ENCODE measurements at regions not wholly inside any gene's neighbourhood (a gene's known extent, or its start where the extent isn't known, plus 50 kb on each side); places are given as distances from the start of the nearest gene placed in this dataset.

GRCh38 chr15:37165395-37165794, 65.0 kb upstream of the MEIS2 start:
- no peak for DNase-seq (ENCODE audit: low read depth, low spot score)

DNA sequence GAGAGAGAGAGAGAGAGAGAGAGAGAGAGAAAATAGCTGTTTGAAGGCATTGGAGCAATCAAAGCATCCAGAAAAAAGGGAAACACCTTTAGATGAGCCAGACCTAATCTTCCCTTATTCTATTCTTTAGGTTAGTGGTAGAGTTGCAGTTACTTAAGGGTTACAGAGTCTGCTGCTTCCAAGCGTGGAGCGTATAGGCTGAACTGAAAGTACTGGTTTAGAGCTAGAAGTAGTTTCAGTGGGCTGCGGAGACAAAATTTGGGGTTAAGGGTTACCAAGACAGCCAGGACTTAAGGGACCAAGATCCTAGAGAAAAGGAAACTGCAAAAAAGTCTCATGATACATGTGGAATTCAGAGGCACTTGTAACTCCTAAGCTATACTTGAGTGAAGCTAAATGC, 66.1 kb upstream of the MEIS2 start:
- no peak for DNase-seq (ENCODE audit: low read depth, low spot score)

- DNase-seq (ENCODE audit: low read depth, low spot score), result no peak
Observed at GRCh38 chr15:37181339-37181738, 81.0 kb upstream of the MEIS2 start.

DNA sequence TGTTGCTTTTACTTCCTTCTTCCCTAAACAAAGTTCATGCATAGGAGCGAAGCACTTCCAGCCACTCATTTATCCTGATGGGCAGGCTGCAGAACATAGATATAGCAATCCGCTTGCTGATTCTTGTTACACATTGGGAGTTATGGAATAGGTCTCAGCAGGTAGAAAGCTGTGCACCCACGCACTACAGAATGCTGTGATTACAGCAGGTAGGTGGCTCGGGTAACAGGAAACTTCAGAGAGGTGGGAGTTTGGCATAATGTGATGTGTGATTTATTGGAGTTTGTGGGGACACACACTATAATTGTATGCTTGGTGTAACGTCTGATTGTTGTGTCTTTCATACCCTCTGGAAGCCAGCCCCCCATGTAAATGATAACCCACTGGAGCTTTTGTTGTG, 99.2 kb upstream of the MEIS2 start:
- no peak for DNase-seq (ENCODE audit: low read depth, low spot score)

- DNase-seq (ENCODE audit: low read depth, low spot score), result no peak
Observed at GRCh38 chr15:37203050-37203449, 102.7 kb upstream of the MEIS2 start.

DNA sequence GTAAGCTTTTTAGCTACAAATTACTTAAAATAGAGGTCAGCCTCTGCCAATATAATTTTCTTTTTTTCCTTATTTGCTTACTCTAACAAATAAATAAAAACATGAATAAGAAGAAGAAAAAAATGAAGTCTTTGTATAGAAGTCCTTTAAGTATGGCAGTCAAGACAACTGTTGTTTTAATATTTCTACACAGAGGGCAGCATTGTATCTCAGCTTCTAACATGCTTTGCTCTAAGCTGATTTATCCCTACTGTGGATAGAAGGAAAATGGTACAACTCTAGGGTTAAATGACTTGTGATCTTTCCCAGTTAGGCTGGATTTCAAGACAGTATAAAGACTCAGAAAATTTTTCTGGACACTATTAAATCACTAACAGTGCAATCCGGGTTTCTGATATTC, 104.3 kb upstream of the MEIS2 start:
- no peak for DNase-seq (ENCODE audit: low read depth, low spot score)

DNA sequence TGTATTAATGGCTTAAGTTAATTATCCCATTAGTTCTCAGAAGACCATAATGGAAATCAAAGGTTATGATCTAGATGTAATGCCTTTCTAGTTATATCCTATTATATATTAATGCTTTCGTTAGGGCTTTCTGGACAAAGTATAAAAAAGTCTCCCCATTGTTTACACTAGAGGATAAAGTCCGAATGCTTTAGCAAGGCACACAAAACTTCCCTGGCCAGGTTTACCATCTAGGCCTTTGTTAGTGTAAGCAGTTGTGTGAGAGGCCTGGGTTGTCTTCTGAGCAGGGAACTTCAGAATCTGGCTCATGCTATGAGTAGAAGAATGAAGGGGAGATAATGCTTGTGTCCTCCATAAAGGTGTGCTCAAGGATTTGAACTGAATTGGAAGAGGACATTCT, 106.3 kb upstream of the MEIS2 start:
- no peak for DNase-seq (ENCODE audit: low read depth, low spot score)

- DNase-seq (ENCODE audit: low read depth, low spot score), result no peak
Observed at GRCh38 chr15:37208146-37209040, 108.0 kb upstream of the MEIS2 start.

GRCh38 chr15:37209041-37209363, 108.7 kb upstream of the MEIS2 start:
- DNase-seq (ENCODE audit: low read depth, low spot score), result no peak

- DNase-seq (ENCODE audit: low read depth, low spot score), result no peak
Observed at GRCh38 chr15:37217567-37217966, 117.2 kb upstream of the MEIS2 start.

DNA sequence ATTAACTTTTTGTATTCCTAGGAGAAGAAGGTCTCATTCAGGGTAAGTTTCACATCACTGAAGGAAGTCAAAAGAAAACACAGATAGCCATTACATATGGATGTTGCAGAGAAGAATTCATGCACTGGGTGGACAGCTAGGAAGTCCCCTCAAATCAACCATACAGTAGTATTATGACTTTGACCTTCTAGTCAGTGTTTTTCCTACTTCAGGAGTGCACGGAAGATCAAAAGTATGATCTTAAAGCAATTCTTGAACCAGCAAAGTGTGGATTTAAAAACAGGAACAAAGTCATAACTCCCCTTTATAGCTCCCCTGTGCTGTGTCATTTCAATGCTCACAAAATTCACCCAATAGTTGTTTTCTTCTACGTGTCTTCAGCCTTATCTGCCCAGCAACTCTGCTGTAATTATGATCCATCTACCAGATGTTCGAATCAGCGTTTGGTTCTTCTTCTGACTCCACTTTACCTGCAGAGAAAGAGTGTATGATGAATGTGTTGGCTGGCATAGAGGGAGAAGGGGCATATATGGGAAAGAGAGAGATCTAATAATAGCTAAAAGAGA, 118.1 kb upstream of the MEIS2 start:
- DNase-seq (ENCODE audit: low read depth, low spot score), result no peak

DNA sequence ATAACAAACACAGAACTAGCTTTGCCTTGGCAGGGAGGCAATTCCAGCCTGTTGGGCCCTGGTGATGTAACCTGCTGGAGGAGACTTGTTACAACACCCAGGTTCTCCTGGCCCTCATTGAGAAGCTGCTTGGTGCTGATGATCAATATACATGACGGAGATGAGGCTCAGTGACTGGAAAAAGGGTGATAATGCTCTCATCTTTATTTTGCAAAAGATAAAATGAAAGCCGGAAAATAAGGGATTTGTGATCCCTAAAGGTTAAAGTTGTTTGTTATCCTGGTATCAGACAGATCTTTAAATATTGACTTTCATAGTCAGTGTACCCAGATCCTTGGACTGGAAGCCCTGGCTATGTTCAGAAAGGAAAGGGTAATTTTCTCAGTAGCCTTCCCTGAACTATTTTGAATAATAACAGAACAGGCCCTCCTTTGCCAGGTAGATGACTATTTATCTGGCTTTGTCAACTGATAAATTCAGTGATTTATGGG, 118.9 kb upstream of the MEIS2 start:
- no peak for DNase-seq (ENCODE audit: low read depth, low spot score)

DNA sequence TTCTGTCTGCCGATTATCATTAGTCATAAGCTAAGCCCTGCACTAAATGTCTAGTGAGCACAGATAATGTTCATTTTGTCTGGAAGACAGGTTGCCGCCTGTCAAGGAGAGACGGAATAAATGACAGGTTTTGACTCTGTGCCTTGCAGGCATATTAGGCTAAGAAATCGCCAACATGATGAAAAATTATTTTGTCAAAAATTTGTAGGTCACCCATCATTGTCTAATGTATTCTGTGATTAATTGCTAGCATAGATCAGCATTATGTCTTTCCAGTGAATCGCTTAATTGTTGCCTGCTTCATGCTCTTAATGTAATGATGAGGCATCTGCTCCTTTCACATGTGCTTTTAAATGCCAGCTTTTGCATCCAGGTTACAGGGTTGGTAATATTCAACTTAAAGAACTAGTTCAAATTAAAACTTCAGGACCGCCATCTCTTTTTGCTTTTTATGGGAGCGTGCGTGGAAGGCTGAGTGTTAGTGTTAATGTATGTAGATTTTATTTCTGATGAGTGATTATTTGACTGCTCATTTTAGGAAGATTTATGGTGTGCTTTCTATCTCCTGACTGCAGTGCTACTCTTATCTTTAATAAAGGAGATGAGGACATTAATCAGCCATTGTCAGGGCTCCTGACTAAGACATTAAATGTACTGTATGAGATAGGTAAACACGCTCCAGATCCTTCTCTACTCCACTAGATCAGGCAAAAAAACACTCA, 120.8 kb upstream of the MEIS2 start:
- no peak for DNase-seq (ENCODE audit: low read depth, low spot score)

DNA sequence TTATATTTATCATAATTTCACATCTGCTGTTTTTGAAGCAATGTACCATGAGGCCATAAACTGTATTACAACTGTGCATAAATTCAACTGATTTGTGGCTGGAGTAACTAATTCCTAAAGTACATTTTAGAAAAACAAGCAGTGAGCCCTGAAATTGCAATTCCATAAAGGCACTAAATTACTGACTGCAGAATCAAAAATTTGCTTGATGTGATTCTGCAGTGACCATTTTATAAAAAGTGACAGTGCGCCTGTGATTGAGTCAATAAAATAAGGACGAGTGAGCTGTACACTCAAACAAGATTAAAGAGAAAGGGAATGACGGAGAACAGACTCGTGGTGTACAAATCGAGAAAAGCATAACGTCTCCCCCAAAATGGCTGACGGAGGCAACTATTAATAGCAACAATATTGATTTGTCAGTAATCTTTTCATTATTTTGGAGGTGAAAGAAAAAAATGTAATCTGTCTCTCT, 121.4 kb upstream of the MEIS2 start:
- no peak for DNase-seq (ENCODE audit: low read depth, low spot score)

- DNase-seq (ENCODE audit: low read depth, low spot score), result no peak
Observed at GRCh38 chr15:37223089-37223488, 122.7 kb upstream of the MEIS2 start.

- no peak for DNase-seq (ENCODE audit: low read depth, low spot score)
Observed at GRCh38 chr15:37229855-37230619, 129.7 kb upstream of the MEIS2 start.

DNA sequence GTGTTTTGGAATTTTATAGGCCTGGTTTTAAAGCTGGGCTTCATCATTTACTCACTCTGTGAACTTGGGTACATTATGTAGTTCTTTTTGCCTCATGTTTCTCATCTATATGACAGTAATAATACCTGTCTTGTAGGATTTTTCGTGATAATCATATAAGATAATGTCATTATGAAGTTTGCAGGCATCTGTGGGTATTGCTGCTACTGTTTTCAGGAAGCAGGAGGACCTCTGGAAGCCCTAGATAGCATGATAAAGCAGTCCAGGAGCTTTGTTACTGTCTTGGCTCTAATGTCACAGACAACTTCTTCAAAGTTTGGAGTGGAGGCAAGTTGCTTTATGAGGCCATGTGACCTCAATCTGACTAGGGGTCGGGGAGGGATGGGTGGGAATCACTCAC, 145.0 kb upstream of the MEIS2 start:
- DNase-seq (ENCODE audit: low read depth, low spot score), result no peak

DNA sequence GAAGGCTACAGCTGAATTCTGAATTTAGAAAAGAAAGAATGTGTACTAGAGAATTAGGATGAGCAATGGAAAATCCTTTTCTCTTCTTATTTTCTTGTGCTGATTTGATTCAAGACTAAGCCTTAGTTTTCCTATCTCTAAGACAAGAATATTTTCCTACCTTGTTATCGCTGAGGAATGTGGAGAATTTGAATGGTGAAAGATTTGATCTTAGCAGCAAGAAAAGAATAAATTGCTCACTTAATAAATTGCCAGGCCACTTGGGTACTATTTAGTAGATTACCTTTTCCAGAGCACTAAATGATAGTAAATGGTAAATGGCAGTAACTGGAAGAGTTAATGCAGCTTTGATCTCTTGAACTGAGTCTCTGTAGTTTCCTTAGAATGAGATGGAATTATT, 145.7 kb upstream of the MEIS2 start:
- DNase-seq (ENCODE audit: low read depth, low spot score), result peak; percentile 5

- DNase-seq (ENCODE audit: low read depth, low spot score), result no peak
Observed at GRCh38 chr15:37246856-37247255, 146.5 kb upstream of the MEIS2 start.

DNA sequence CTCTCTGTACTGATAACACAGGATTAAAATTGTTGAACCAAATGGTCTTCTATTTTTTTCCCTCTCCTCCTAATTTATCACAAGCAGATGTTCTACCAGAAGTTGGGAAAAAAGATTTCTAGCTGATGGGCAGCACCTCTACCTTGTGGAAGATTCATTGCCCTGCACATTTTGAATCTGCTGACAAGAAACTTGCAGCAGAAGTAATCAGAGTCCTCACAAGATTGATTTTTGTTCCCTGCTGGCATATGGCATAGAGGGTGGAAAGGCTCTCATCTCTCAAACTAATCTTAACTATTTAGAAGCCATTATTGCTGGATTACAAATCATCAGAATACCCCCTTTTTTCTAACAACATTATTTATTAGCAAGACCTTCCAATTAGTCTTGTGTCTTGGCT, 148.9 kb upstream of the MEIS2 start:
- no peak for DNase-seq (ENCODE audit: low read depth, low spot score)

DNA sequence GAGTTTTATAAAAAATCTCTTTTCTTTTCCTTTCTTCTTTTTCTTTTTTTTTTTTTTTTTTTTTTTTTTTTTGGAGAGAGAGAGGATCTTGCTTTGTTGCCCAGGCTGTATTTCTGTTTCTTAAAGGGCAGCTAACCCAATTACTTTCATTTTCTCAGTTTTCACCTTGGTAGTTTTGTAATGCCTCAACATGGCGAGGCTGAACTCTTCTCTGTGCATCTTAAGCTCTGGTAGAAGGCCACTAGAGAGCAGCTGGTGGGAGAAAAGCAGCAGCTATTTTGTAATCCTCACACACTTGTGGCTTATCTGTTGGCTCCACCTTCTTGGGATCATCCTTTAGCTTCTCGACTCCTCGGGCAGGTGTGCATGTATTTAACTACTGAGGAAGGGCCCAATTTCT, 152.2 kb upstream of the MEIS2 start:
- DNase-seq (ENCODE audit: low read depth, low spot score), result no peak

DNA sequence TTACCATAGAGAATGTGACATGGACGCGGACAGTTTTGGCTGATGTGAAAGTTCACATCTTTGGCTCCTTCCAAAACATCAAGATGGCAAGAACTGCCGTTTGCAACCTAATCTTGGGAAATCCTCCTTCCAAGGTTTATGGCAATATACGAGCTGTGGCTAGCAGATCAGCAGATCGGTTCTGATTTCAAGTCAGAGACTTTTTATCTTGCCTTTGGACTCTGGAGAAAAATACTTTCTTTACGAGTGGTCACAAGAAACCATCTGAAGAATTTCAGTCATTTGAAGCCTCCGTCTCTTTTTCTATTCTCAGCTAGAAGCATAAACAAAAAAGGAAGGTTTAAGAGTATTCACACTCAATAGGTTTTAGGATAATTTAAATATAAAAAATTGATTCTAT, 153.5 kb upstream of the MEIS2 start:
- peak; percentile 63 for DNase-seq (ENCODE audit: low read depth, low spot score)
